HG02870 (cell line): ENCODE measurements at regions not wholly inside any gene's neighbourhood (a gene's known extent, or its start where the extent isn't known, plus 50 kb on each side); places are given as distances from the start of the nearest gene placed in this dataset.

Experiments used
- ATAC-seq: cut with Tn5 transposase; IDR thresholded peaks from one replicate; pipeline ENCODE4 v1.9.1; 2021; ENCODE audit warnings: mild to moderate bottlenecking, moderate library complexity; ENCODE audit not compliant: unreplicated experiment

- ATAC-seq = no peak
Observed at GRCh38 chr15:47376190-47376589, 341.1 kb upstream of the SEMA6D start.

DNA sequence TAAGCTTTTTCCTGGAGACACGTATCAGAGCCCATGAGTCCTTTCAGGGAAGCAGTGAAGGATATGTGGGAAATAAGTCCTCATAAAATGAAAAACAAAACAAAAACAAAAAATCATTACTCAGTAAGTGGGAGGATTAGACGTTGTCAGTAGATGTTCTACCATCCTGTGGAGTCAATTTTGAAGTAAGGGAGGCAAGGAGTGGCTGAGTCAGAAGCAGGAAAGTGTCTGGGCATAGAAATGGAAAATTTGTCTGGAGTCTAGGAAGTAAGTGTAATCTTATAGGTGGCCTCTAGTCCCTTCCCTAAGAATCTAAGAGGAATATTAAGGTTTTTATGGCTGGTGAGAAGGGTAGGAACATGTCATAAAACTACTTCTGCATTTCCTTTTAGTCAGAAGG lies 339.8 kb upstream of the SEMA6D start:
- ATAC-seq = no peak

DNA sequence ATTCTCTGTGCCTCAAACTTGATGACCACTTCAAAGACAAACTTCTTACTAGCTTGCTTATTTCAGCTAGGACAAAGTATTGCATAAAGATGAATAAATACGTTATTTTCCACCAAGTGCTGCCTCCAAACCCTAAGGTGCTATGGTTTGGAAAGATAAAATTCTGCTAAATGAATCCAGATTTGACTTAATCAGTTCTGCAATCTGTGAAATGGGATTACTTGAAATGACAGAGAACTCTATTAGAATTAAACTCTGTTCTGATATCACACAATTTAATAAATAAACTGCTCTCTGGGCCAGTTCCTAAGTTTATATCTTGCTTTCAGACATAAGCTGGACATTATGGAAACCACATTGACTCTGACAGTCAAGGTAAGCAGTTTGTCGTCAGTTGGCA lies 338.8 kb upstream of the SEMA6D start:
- ATAC-seq = no peak

DNA sequence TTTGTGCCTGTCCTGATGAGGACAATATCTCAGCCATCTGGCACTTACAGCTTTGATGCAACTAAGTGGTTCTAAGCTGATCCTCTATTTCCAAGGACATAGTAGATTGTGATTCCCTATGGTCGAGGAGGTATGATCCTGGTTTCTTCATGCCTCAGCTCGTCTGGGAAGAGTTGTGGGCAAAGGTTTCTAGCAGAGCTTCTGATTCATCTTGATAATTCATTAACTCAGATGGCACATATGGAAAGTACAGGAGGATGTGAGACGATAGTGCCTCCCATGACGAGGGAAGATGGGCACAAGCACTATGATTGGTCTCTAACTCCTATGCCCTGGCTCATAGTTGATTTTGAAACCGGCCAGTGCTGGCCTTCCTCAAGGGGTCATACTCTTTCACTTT lies 334.2 kb upstream of the SEMA6D start:
- no peak for ATAC-seq

- no peak for ATAC-seq
Observed at GRCh38 chr15:47383801-47384200, 333.5 kb upstream of the SEMA6D start.

DNA sequence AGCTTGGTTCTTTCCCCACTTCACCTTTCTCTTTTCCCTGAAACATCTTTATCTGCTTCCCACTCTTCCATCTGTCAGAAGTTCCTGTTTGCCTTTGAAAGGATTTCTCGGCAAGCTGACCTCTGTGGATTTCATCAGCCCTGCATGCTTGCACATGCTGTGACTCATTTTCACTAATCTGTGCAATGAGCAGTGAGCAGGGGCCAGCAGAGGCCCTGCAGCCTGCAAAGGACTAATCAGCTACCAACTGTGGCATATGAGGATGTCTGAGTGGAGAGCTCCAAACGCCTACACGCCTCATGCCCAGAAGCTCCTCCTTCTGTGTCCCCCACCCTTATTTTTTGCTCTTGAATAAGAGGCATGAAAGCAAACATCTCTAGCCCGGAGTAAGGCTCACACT lies 333.0 kb upstream of the SEMA6D start:
- no peak for ATAC-seq

GRCh38 chr15:47384776-47385175 lies 332.5 kb upstream of the SEMA6D start:
- no peak for ATAC-seq

DNA sequence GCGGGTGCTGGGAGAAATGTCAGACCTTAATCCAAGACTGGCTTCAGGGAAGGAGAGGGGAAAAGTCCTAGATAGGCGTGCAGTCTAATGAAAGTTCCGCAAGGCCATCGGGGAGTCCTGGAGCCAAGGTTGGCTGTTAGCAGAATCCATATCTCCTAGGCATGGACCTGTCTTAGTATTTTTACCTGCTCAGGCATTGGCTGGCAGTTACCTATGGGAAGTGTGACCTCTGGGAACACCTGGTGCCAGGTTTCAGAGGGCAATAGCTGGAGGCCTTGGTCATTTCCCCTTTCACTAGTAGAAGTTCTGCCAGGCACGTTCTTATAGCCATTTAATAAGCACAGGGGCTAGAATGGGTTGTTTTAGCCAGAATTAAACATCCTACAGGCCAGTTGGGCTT lies 330.8 kb upstream of the SEMA6D start:
- ATAC-seq = no peak

- no peak for ATAC-seq
Observed at GRCh38 chr15:47388299-47388698, 329.0 kb upstream of the SEMA6D start.

DNA sequence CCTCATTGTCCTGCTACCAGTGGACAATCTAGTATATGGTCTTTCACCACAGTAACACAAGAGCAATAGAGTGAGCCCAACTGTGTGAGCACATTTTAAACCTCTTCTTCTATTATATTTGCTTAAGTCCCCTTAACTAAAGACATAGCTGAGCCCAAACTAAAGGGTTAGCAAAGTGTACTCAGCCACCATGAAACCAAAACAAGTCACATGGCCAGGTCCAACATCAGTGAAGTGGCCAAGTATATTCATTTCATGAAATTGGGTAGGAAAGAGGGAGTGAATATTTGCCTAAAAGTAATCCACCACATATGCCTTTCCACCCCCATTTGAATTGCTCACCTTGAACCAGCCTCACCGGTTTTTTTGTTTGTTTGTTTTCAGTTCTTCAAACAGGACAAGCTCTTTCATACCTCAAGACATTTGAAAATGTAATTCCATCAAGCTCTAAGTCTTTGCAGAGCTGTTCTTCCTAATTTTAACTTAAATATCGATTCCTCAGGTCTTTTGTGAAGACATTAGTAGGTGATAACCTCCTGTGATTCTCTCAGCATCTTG lies 327.0 kb upstream of the SEMA6D start:
- no peak for ATAC-seq

DNA sequence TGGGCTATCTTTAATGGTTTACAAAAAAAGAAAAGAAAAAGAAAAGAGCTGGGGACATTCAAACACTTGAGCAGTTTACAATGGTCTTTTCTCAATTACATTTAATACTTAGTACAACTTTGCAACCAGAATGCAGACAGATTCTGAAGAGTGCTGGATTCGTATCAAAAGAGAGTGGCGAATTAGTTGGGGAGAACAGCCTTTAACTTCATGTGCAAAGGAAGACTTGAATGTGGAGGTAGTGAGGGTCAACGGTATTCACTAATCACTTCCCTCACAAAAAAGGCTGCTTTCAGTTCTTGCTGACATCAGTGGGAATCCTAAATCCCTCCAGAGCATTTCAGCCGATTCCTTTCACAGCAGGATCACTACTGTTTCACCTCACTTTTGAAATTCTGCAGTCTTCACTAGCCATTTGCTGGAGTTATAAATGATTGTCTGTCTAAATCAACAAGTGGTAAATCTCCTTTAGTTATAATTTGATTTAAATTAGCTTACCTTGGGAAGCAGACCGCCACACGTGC lies 323.0 kb upstream of the SEMA6D start:
- ATAC-seq = no peak

DNA sequence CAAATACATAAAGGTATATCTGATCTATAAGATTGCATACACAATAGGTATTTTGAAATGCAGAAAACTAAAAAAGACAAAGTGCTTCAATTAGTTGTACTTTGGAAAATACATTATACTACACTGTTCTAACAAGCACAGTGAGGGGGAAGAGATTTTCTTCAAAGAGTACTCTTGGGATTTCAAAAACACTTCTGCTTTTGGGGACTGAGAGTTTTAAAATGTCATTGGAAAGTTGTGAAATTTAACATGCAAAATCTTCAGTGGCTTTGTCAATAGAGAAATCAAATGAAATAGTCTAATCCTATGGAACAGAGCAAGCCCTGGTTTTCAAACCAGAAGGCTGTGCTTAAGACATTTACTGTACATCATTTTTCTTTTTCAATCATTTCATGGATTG lies 322.2 kb upstream of the SEMA6D start:
- ATAC-seq = no peak

GRCh38 chr15:47397655-47398054 lies 319.6 kb upstream of the SEMA6D start:
- ATAC-seq = no peak

GRCh38 chr15:47398132-47398531 lies 319.2 kb upstream of the SEMA6D start:
- no peak for ATAC-seq

- ATAC-seq = no peak
Observed at GRCh38 chr15:47398594-47398993, 318.7 kb upstream of the SEMA6D start.

DNA sequence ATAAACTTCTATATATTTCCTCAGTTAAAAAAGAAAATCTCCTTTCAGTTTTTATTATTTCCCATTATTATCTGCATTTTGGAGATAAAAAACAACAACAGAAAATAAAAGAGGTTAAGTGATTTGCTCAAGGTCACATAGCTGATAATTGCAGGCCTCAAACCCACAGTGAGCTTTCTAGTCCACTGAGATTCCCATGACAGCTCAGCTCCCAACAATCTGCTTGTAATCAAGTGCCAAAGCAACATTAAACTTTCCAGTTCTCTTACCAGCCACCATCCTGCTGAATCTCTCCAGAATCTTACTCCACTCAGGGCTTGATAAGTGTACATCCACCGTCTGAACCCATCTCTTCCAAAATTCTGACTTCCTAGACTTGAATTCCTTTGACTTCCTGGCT lies 318.2 kb upstream of the SEMA6D start:
- ATAC-seq = no peak

DNA sequence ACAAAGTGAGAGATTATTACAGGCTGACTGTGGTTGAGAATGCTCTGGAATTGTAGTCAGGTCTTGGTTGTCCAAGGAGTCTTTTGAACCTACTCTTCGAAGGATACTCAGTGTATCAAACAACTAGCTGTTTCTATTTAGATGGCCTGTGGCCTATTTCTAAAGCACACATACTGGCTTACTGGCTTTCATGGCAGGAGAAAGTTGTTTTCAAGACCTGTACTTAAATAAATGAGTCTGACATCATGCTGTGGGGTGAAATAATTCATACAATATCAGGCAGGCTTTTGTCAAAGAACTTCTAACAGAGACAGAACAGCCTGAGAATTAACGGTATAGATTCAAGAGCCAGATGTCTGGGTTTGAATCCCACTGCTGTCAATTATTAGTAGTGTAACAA lies 316.7 kb upstream of the SEMA6D start:
- no peak for ATAC-seq

DNA sequence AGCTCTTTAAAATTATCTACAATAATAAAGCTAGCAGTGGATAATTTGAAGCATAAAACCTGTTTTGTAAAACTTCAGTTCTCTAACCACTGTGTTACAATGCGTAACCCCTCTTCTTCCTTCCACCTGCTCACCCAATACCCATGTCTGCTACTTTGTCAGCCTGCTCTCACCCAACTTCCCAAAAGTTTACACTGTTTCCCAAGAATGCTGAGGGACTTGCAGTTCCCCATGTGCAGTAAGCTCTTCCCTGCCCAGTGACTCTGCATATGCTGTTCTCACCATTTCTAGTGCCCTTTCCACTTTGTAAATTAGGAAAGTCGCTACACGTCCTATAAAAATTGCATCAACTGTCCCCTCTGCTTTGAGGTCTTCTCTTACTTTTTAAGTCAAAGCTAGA lies 315.9 kb upstream of the SEMA6D start:
- no peak for ATAC-seq

GRCh38 chr15:47402829-47403228 lies 314.5 kb upstream of the SEMA6D start:
- no peak for ATAC-seq

- ATAC-seq = no peak
Observed at GRCh38 chr15:47404877-47405276, 312.4 kb upstream of the SEMA6D start.

GRCh38 chr15:47405365-47406162 lies 311.7 kb upstream of the SEMA6D start:
- no peak for ATAC-seq

GRCh38 chr15:47407692-47408091 lies 309.6 kb upstream of the SEMA6D start:
- no peak for ATAC-seq

- ATAC-seq = no peak
Observed at GRCh38 chr15:47409038-47409437, 308.3 kb upstream of the SEMA6D start.
